Trophoblast cell (in vitro differentiated cells and primary cell): ENCODE measurements at regions not wholly inside any gene's neighbourhood (a gene's known extent, or its start where the extent isn't known, plus 50 kb on each side); places are given as distances from the start of the nearest gene placed in this dataset.
"Not testable (repeated sequence)": the region's sequence is repeated elsewhere in the genome, so short reads cannot be mapped to it uniquely, and the experiment has no call there.

Experiments used
- DNase-seq, 2 donors: peaks; one replicate each; pipeline ENCODE4 v3.0.0-alpha.2; 2016
- H2AFZ ChIP-seq: 2 replicates; pipeline ENCODE4 v1.6.1; 2013; ENCODE audit warnings: low read length, moderate library complexity, mild to moderate bottlenecking; ENCODE audit not compliant: insufficient read depth, poor library complexity
- H2AK5ac ChIP-seq: 2 replicates; pipeline ENCODE4 v1.6.1; 2013; ENCODE audit warnings: mild to moderate bottlenecking, low read length
- H2BK120ac ChIP-seq: 2 replicates; pipeline ENCODE4 v1.6.1; 2013; ENCODE audit warnings: low read length, mild to moderate bottlenecking, moderate library complexity; ENCODE audit not compliant: insufficient read depth, poor library complexity
- H2BK12ac ChIP-seq: 2 replicates; pipeline ENCODE4 v1.6.1; 2013; ENCODE audit warnings: mild to moderate bottlenecking, low read length, moderate library complexity
- H2BK5ac ChIP-seq: 2 replicates; pipeline ENCODE4 v1.6.1; 2013; ENCODE audit warnings: low read length, low read depth, moderate library complexity, mild to moderate bottlenecking; ENCODE audit not compliant: poor library complexity
- H3K14ac ChIP-seq: 2 replicates; pipeline ENCODE4 v1.6.1; 2013; ENCODE audit warnings: mild to moderate bottlenecking, low read length
- H3K18ac ChIP-seq: 2 replicates; pipeline ENCODE4 v1.6.1; 2013; ENCODE audit warnings: mild to moderate bottlenecking, low read length
- H3K23ac ChIP-seq: 2 replicates; pipeline ENCODE4 v1.6.1; 2013; ENCODE audit warnings: low read length
- H3K27ac ChIP-seq: 2 replicates; pipeline ENCODE4 v1.5.1; 2013; ENCODE audit warnings: low read depth, mild to moderate bottlenecking, inconsistent platforms, low read length, moderate library complexity
- H3K27me3 ChIP-seq: 2 replicates; pipeline ENCODE4 v1.6.1; 2013; ENCODE audit warnings: inconsistent platforms, mild to moderate bottlenecking, low read length, moderate library complexity; ENCODE audit not compliant: insufficient read depth
- H3K36me3 ChIP-seq, 2 experiments: 1 replicate in 1 of 2; 2 replicates in 1 of 2; pipeline ENCODE4 v1.6.1; 2013; ENCODE audit warnings: low read length in 2 of 2, mild to moderate bottlenecking in 2 of 2, moderate library complexity in 1 of 2; ENCODE audit not compliant: insufficient read depth in 2 of 2, control insufficient read depth in 1 of 2
- H3K4ac ChIP-seq: 2 replicates; pipeline ENCODE4 v1.6.1; 2013; ENCODE audit warnings: low read depth, mild to moderate bottlenecking, low read length, moderate library complexity
- H3K4me1 ChIP-seq, 2 experiments: 1 replicate in 1 of 2; 2 replicates in 1 of 2; pipeline ENCODE4 v1.6.1; 2013; ENCODE audit warnings: low read length in 2 of 2, mild to moderate bottlenecking in 2 of 2, moderate library complexity in 1 of 2; ENCODE audit not compliant: insufficient read depth in 2 of 2, control insufficient read depth in 1 of 2
- H3K4me2 ChIP-seq: 2 replicates; pipeline ENCODE4 v1.6.1; 2013; ENCODE audit warnings: inconsistent platforms, mild to moderate bottlenecking, low read length, moderate library complexity
- H3K4me3 ChIP-seq: 2 replicates; pipeline ENCODE4 v1.5.1; 2013; ENCODE audit warnings: mild to moderate bottlenecking, low read depth, low read length, inconsistent platforms
- H3K79me1 ChIP-seq: one replicate; pipeline ENCODE4 v1.6.1; 2013; ENCODE audit warnings: low read length
- H3K79me2 ChIP-seq: 2 replicates; pipeline ENCODE4 v1.6.1; 2013; ENCODE audit warnings: low read length, mild to moderate bottlenecking; ENCODE audit not compliant: control insufficient read depth, insufficient read depth, poor library complexity
- H3K9ac ChIP-seq: 2 replicates; pipeline ENCODE4 v1.6.1; 2013; ENCODE audit warnings: mild to moderate bottlenecking, low read length
- H3K9me3 ChIP-seq: 2 replicates; pipeline ENCODE4 v1.6.1; 2013; ENCODE audit warnings: low read depth, mild to moderate bottlenecking, control low read depth, inconsistent platforms, low read length; ENCODE audit not compliant: insufficient read depth
- H4K12ac ChIP-seq: 2 replicates; pipeline ENCODE4 v1.6.1; 2013; ENCODE audit warnings: low read depth, mild to moderate bottlenecking, low read length, moderate library complexity
- H4K8ac ChIP-seq: 2 replicates; pipeline ENCODE4 v1.6.1; 2013; ENCODE audit warnings: low read depth, mild to moderate bottlenecking, low read length, moderate library complexity
- H4K91ac ChIP-seq: one replicate; pipeline ENCODE4 v1.6.1; 2013; ENCODE audit warnings: low read depth, mild to moderate bottlenecking, low read length, moderate library complexity
- WGBS: extraction: QIAGEN DNeasy Blood & Tissue Kit; methylation state at CpG from one replicate; pipeline ENCODE4 v1.1.7; 2013; ENCODE audit warnings: missing lambda C conversion rate; ENCODE audit not compliant: insufficient read length, insufficient coverage; ENCODE audit errors: extremely low coverage; 5-methylcytosine and 5-hydroxymethylcytosine counted together

DNA sequence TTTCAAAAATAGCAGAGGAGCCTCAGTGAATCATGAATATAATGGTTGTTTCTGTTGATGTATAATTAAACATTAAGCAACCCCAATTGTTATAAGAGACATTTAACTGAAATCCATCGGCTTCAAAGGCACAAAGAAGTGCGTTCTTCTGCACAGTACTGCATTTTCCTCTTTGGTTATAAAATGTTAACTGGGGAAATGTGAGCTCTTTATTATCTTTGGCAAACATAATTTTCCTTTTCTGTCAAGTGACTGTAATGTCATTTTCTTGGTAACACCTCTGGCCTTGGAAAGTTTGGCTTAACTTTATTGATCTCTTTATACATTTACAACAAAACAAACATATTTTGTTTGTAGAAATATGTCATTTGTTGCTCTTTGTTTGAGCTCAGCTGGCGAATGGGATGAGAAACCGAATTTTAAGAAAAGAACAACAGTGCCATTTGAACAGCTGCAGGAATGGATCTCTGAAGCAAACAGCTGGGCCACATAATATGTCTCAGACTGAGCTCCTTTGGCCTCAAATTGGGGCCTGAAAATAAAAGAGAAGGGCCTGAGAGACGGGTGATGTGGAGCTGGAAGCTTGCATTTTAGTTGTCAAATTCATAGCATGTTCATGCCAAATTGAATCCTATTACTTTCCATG, 427.0 kb upstream of the SPTLC3 start:
- Histone ChIP-seq H3K18ac (no peak overlapping the region), H3K4ac (no peak overlapping the region), H4K8ac (no peak overlapping the region), H3K23ac (no peak overlapping the region), H3K27me3 (no peaks in the 10 kb centered on the region), H2AK5ac (no peak overlapping the region), H3K79me2 (no peaks in the 10 kb centered on the region), H2BK120ac (no peak overlapping the region), H3K14ac (no peak overlapping the region), H2BK5ac (no peak overlapping the region), H4K91ac (no peak overlapping the region), H2BK12ac (no peak overlapping the region), H3K79me1 (no peaks in the 10 kb centered on the region), H3K36me3 (no peaks in the 10 kb centered on the region), H3K4me2 (no peak overlapping the region), H4K12ac (no peak overlapping the region), H3K9me3 (no peaks in the 10 kb centered on the region), H3K9ac (no peak overlapping the region), H3K27ac (no peak overlapping the region), H2AFZ (no peak overlapping the region), H3K4me3 (no peak overlapping the region), H3K4me1 (no peaks in the 10 kb centered on the region)
- no peak for DNase-seq
- WGBS = no CpG with 5 or more reads among the region's 5 CpGs

- H3K4ac ChIP-seq, H3K4me3 ChIP-seq, H3K4me1 ChIP-seq, H3K27me3 ChIP-seq, H2BK5ac ChIP-seq, H4K8ac ChIP-seq, H2AFZ ChIP-seq, H3K36me3 ChIP-seq, H3K9ac ChIP-seq, H3K4me2 ChIP-seq, H3K9me3 ChIP-seq, H3K14ac ChIP-seq, H3K27ac ChIP-seq, H4K12ac ChIP-seq, H3K79me2 ChIP-seq, H4K91ac ChIP-seq, H3K18ac ChIP-seq, H3K23ac ChIP-seq, DNase-seq, H3K79me1 ChIP-seq, H2BK120ac ChIP-seq, H2AK5ac ChIP-seq, H2BK12ac ChIP-seq: not testable (repeated sequence)
- no CpG with 5 or more reads among the region's 14 CpGs for WGBS
These were observed 426.1 kb upstream of the SPTLC3 start for GRCh38 chr20:12582710-12583109.

DNA sequence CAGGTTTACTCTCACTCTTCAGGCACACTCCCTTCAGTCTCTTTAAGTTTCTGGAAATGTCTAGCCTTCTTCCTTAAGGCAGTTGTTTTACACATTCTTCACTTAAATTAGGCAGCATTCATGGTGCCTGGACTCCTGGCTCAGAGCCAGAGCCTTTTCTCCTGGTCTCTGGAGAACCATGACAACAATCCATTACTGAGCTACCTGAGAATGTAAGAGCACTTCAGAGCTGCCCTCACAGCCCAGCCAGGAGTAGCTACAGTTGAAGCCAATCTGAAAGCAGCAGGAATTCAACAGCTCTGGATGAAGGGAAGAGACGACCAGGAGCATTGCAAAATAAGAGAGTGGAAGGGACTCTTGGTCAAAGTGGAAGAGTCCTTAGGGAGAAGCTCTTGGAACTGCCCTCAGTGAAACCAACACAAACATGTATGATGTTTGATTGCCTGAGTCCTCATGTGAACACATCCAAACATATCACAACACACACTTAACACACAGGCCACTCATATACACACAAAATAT, 416.8 kb upstream of the SPTLC3 start:
- DNase-seq = peak; percentile 57 to 66
- Histone ChIP-seq H3K9ac (no peak overlapping the region), H3K27ac (peak overlapping the region; percentile 12), H2AFZ (no peak overlapping the region), H3K14ac (no peak overlapping the region), H4K12ac (no peak overlapping the region), H3K79me1 (no peaks in the 10 kb centered on the region), H3K4me3 (no peak overlapping the region), H3K4ac (no peak overlapping the region), H3K18ac (no peak overlapping the region), H2BK5ac (no peak overlapping the region), H3K4me1 (peaks cover 7 to 14% of the 10 kb centered on the region in 2 experiments), H3K9me3 (peaks cover 1% of the 10 kb centered on the region), H4K8ac (no peak overlapping the region), H2AK5ac (no peak overlapping the region), H2BK120ac (no peak overlapping the region), H4K91ac (no peak overlapping the region), H3K27me3 (no peaks in the 10 kb centered on the region), H3K36me3 (no peaks in the 10 kb centered on the region), H2BK12ac (no peak overlapping the region), H3K4me2 (no peak overlapping the region), H3K79me2 (no peaks in the 10 kb centered on the region), H3K23ac (no peak overlapping the region)
- no CpG with 5 or more reads among the region's 1 CpG for WGBS

DNA sequence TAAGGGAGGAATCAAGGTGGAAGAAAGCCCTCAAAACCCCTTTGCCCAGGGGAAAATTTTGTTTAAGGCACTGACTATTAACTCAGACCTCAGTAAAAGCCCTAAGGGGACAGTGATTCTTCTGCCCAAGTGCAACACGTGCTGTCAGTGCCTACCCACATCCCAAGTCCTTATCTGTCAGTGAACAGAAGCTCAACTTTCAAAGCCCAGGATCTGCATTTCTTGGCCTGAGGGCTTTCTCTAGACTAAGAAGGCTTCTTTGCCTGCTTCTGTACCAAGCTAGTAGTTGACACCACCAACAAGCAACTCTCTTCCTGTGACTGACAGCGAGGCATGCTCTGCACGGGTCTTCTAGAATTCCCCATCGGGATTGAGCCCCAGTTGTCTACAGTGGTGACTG, 416.0 kb upstream of the SPTLC3 start:
- DNase-seq = peak; percentile 63 to 77
- H3K18ac ChIP-seq = no peak overlapping the region
- no peaks in the 10 kb centered on the region for H3K79me1 ChIP-seq
- H4K91ac ChIP-seq = no peak overlapping the region
- no peaks in the 10 kb centered on the region for H3K27me3 ChIP-seq
- H3K4me3 ChIP-seq = no peak overlapping the region
- no peak overlapping the region for H3K14ac ChIP-seq
- H2AK5ac ChIP-seq = no peak overlapping the region
- peaks cover 1% of the 10 kb centered on the region for H3K9me3 ChIP-seq
- H3K23ac ChIP-seq = no peak overlapping the region
- no peak overlapping the region for H2BK12ac ChIP-seq
- H3K4ac ChIP-seq = no peak overlapping the region
- H3K36me3 ChIP-seq = no peaks in the 10 kb centered on the region
- no peak overlapping the region for H3K9ac ChIP-seq
- no peak overlapping the region for H2BK120ac ChIP-seq
- WGBS = no CpG with 5 or more reads among the region's 4 CpGs
- H3K79me2 ChIP-seq = no peaks in the 10 kb centered on the region
- no peak overlapping the region for H3K4me2 ChIP-seq
- no peak overlapping the region for H4K8ac ChIP-seq
- no peak overlapping the region for H2BK5ac ChIP-seq
- H3K4me1 ChIP-seq = peaks cover 7 to 14% of the 10 kb centered on the region in 2 experiments
- H3K27ac ChIP-seq = peak overlapping the region; percentile 12
- no peak overlapping the region for H4K12ac ChIP-seq
- no peak overlapping the region for H2AFZ ChIP-seq
